ENCODE measurements at regions not wholly inside any gene's neighbourhood (a gene's known extent, or its start where the extent isn't known, plus 50 kb on each side); places are given as distances from the start of the nearest gene placed in this dataset.
"Not testable (repeated sequence)": the region's sequence is repeated elsewhere in the genome, so short reads cannot be mapped to it uniquely, and the experiment has no call there.

DNA sequence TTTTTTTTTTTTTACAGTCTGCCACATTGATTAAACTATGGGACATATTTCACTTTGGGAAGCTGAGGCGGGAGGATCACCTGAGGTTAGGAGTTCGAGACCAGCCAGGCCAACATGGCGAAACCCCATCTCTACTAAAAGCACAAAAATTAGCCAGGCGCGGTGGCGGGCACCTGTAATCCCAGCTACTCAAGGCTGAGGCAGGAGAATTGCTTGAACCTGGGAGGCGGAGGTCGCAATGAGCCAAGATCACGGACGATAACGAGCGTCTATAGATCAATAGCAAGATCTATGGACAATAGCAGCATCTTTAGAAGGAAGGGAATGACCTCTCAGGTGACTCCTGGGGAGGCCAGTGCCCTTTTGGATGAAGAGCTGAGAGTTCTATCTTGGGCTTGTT lies 82.9 kb upstream of the PRR23C start:
- TF ChIP-seq EZH2 (IDR thresholded peaks at IDR 0.05; ENCODE audit: insufficient read depth, poor library complexity, severe bottlenecking); EZH2phosphoT487 (IDR thresholded peaks at IDR 0.05; ENCODE audit: insufficient read depth, low read depth): not testable (repeated sequence)
